PC-9 (cell line): ENCODE measurements at regions not wholly inside any gene's neighbourhood (a gene's known extent, or its start where the extent isn't known, plus 50 kb on each side); places are given as distances from the start of the nearest gene placed in this dataset.

Experiments
- BruUV-seq: library from RNA; stranded (reverse); fragments of 400-500 nt; replicated peaks from 2 replicates; lab custom pipeline; 2021; lab: Mats Ljungman, UMichigan
- CTCF ChIA-PET: fragments of 300-600 bp; sonication (Branson Sonifier 250); formaldehyde crosslinking; loops from one replicate; lab custom pipeline; 2022; ENCODE audit warnings: antibody characterized with exemption; lab: Charles Lee
- POLR2A ChIA-PET: fragments of 300-600 bp; sonication (Branson Sonifier 250); formaldehyde crosslinking; loops from one replicate; lab custom pipeline; 2022; ENCODE audit warnings: antibody characterized with exemption; ENCODE audit not compliant: unreplicated experiment; lab: Charles Lee
- DNase-seq, 2 experiments: peaks; one replicate each; pipeline versions ENCODE4 v3.0.0 to v3.0.0-alpha.2; 2015 to 2022; ENCODE audit warnings: mixed read lengths in 1 of 2
- H2AFZ ChIP-seq: fragments of 200-600 bp; sonication (generic); 2 replicates; pipeline ENCODE4 v1.8.1; 2017; ENCODE audit warnings: antibody characterized with exemption
- H3F3A ChIP-seq: fragments of 200-600 bp; sonication (generic); 2 replicates; pipeline ENCODE4 v1.8.1; 2017; ENCODE audit warnings: antibody characterized with exemption, mild to moderate bottlenecking, low read depth; ENCODE audit not compliant: insufficient read depth
- H3K27ac ChIP-seq: fragments of 200-600 bp; sonication (generic); 2 replicates; pipeline ENCODE4 v1.6.1; 2016; ENCODE audit warnings: mixed run types
- H3K27me3 ChIP-seq: fragments of 200-600 bp; sonication (generic); 2 replicates; pipeline ENCODE4 v1.6.1; 2016; ENCODE audit warnings: low read depth, mixed run types; ENCODE audit not compliant: insufficient read depth
- H3K36me3 ChIP-seq: fragments of 200-600 bp; sonication (generic); 2 replicates; pipeline ENCODE4 v1.6.1; 2016; ENCODE audit warnings: low read depth, mixed run types
- H3K4me1 ChIP-seq: fragments of 200-600 bp; sonication (generic); replicated peaks from 2 replicates; pipeline ENCODE4 v1.6.1; 2016; ENCODE audit warnings: mixed run types; ENCODE audit not compliant: insufficient read depth
- H3K4me2 ChIP-seq: fragments of 200-600 bp; sonication (generic); 2 replicates; pipeline ENCODE4 v1.6.1; 2017; ENCODE audit warnings: mixed run types
- H3K4me3 ChIP-seq: fragments of 200-600 bp; sonication (generic); 2 replicates; pipeline ENCODE4 v1.6.1; 2016; ENCODE audit warnings: mixed run types
- H3K79me2 ChIP-seq: fragments of 200-600 bp; sonication (generic); 2 replicates; pipeline ENCODE4 v1.6.1; 2017; ENCODE audit warnings: low read depth, mixed run types
- H3K9me2 ChIP-seq: fragments of 200-600 bp; sonication (generic); 2 replicates; pipeline ENCODE4 v1.8.1; 2017; ENCODE audit warnings: mild to moderate bottlenecking; ENCODE audit not compliant: insufficient read depth
- H3K9me3 ChIP-seq: fragments of 200-600 bp; sonication (generic); 2 replicates; pipeline ENCODE4 v1.8.1; 2016; ENCODE audit warnings: low read depth; ENCODE audit not compliant: insufficient read depth
- H4K20me1 ChIP-seq: fragments of 200-600 bp; sonication (generic); 2 replicates; pipeline ENCODE4 v1.8.1; 2017; ENCODE audit not compliant: insufficient read depth
- CTCF ChIP-seq: fragments of 200-600 bp; sonication (generic); conservative IDR thresholded peaks from 2 replicates; pipeline ENCODE4 v1.6.1; 2017; ENCODE audit warnings: mixed run types, antibody characterized with exemption, mild to moderate bottlenecking, moderate library complexity
- EZH2 ChIP-seq: fragments of 200-600 bp; sonication (generic); IDR thresholded peaks from 2 replicates; pipeline ENCODE4 v1.8.0; 2017; ENCODE audit warnings: antibody characterized with exemption, low read depth
- intact Hi-C: fragments of 100-400 bp; cut with micrococcal nuclease; formaldehyde crosslinking; loops from one replicate; pipeline ENCODE4 v1.10.0; 2022; ENCODE audit not compliant: unreplicated experiment

- Histone ChIP-seq H3K27me3 (no peaks in the 10 kb centered on the region), H3K4me1 (no peaks in the 10 kb centered on the region), H3K27ac (no peak overlapping the region), H3K4me2 (no peak overlapping the region), H4K20me1 (no peaks in the 10 kb centered on the region), H3K9me2 (no peaks in the 10 kb centered on the region), H3F3A (no peaks in the 10 kb centered on the region), H2AFZ (no peak overlapping the region), H3K4me3 (no peak overlapping the region), H3K36me3 (no peaks in the 10 kb centered on the region), H3K79me2 (no peaks in the 10 kb centered on the region), H3K9me3 (no peaks in the 10 kb centered on the region)
- no peak for DNase-seq
- no peak for TF ChIP-seq CTCF
- TF ChIP-seq EZH2: no peak
- ChIA-PET CTCF (no interaction called here), POLR2A (no interaction called here)
- intact Hi-C loops: no loop called here
- BruUV-seq: no TSS peak
These were observed 155.7 kb downstream of the PTPRU start for GRCh38 chr1:29392036-29392435.

DNA sequence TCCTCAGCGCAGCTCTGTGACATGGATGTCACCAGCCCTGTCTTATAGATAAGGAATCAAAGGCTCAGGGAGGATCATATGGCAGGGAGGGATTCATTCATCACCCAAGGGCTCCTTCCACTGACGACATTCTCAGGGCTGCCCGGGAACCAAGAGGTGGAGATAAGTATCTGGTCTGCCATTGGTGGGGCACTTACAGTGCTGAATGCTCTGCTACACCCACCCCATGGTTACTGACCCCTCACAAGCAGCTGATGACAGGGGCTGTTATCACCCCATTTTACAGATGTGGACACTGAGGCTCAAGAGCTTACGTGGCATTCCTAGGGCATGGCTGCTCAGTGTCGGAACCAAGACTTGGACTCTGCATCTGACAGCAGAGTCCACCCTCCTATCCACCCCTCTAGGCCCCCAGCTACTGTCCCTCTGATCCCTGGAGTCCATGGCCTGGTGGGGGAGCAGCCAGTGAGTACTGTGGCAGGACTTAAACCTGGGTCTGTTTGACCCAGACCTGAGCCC is 155.1 kb downstream of the PTPRU start:
- Histone ChIP-seq H3K4me1 (no peaks in the 10 kb centered on the region), H3K9me3 (no peaks in the 10 kb centered on the region), H3K9me2 (no peaks in the 10 kb centered on the region), H3K27ac (no peak overlapping the region), H3K27me3 (no peaks in the 10 kb centered on the region), H3K36me3 (no peaks in the 10 kb centered on the region), H3K4me2 (no peak overlapping the region), H3K79me2 (no peaks in the 10 kb centered on the region), H4K20me1 (no peaks in the 10 kb centered on the region), H2AFZ (no peak overlapping the region), H3F3A (no peaks in the 10 kb centered on the region), H3K4me3 (no peak overlapping the region)
- ChIA-PET CTCF (no interaction called here), POLR2A (no interaction called here)
- no peak for DNase-seq
- no TSS peak for BruUV-seq
- intact Hi-C loops: no loop called here
- TF ChIP-seq CTCF (no peak), EZH2 (no peak)

DNA sequence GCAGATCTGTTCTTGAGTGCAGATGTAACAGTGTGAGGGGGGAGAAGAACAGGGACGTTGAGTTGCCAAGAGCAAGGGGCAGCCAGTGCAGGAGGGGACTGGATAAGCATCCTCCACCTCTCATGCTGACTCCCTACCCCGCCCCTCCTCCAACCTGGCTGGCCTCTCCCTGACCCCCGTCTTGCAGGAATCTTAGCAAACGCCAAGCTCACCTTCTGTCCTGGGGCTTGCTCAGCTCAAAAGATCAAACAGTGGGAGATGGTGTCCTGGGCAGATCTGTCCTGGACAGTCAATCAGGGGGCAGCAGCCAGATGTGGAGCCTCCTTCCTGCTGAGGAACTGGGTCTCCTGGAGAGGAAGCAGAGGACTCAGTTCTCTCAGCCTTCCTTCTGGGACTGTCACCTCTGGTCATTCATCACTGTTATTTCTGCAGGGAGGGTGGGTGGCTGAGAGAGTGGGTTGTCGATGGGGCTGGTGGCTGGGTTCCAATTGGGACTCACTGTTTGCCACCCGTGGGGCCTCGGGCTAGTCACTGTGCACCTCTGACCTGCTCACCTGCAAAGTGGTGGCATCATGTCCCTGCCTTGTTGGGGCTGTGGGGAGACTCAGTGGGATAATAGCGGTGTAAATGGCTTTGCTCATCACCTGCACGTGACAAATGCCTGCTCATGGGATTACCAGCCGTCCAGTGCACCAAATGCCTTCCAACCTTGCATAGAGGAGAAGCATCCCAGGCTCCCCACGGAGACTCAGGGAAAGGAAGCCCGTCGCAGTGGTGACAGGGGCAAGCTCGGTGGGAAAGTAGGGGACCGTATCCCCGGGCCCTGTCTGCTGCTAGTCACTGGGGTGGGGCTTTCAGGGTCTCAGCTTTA is 154.4 kb downstream of the PTPRU start:
- Histone ChIP-seq H3K4me1 (no peaks in the 10 kb centered on the region), H3K79me2 (no peaks in the 10 kb centered on the region), H4K20me1 (no peaks in the 10 kb centered on the region), H3K9me2 (no peaks in the 10 kb centered on the region), H3K27ac (no peak overlapping the region), H3K36me3 (no peaks in the 10 kb centered on the region), H3K4me2 (no peak overlapping the region), H3K9me3 (no peaks in the 10 kb centered on the region), H2AFZ (no peak overlapping the region), H3K4me3 (no peak overlapping the region), H3F3A (no peaks in the 10 kb centered on the region), H3K27me3 (no peaks in the 10 kb centered on the region)
- intact Hi-C loops: no loop called here
- TF ChIP-seq CTCF (no peak), EZH2 (no peak)
- POLR2A ChIA-PET: interaction anchor here (0.7 kb wide), 1 partner anchor 36 kb away, joined by 4 read pairs; no protein-coding TSS in a partner anchor
- DNase-seq: no peak
- CTCF ChIA-PET: no interaction called here
- no TSS peak for BruUV-seq
